ENCODE measurements at regions not wholly inside any gene's neighbourhood (a gene's known extent, or its start where the extent isn't known, plus 50 kb on each side); places are given as distances from the start of the nearest gene placed in this dataset.

DNA sequence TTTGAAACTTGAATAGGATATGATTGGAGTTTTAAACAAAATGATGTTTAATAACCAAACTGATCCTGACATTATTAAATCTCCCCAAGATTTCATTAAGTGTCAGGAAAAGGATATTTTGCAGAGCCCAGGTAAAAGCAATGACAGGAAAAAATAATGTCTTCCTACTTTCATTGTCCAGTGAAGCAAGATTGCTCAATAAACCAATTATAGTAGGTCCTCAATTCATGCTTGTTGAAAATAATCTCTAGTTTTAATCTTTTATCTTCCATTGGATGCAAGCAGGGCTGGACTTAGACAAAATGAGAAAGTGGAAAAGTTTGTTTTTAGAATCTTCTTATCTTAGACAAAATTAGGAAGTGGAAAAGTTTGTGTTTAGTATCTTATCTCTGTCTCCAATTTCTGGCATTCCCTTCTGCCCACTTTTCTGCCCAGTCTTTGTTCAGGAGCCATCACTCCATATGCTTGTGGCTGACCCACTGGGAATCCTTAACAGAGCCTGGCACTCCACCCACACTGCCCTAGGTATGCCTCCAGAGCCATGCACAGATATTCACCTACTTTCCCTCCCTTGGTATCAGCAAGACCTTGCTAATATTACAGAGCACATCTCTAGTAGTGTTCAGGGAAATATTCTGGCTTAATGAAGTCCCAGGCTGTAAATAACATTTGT, 57.0 kb upstream of the CARMIL1 start:
- Mint-ChIP-seq H3K4me3 (no peak overlapping the region), H3K27me3 (ENCODE audit: low read depth) (no peaks in the 10 kb centered on the region), H3K27ac (ENCODE audit: unreplicated experiment) (no peak overlapping the region), H3K4me1 (peaks cover 30% of the 10 kb centered on the region), H3K9me3 (no peaks in the 10 kb centered on the region), H3K36me3 (ENCODE audit: low read depth) (no peaks in the 10 kb centered on the region)
- TF ChIP-seq, protein P1, sequence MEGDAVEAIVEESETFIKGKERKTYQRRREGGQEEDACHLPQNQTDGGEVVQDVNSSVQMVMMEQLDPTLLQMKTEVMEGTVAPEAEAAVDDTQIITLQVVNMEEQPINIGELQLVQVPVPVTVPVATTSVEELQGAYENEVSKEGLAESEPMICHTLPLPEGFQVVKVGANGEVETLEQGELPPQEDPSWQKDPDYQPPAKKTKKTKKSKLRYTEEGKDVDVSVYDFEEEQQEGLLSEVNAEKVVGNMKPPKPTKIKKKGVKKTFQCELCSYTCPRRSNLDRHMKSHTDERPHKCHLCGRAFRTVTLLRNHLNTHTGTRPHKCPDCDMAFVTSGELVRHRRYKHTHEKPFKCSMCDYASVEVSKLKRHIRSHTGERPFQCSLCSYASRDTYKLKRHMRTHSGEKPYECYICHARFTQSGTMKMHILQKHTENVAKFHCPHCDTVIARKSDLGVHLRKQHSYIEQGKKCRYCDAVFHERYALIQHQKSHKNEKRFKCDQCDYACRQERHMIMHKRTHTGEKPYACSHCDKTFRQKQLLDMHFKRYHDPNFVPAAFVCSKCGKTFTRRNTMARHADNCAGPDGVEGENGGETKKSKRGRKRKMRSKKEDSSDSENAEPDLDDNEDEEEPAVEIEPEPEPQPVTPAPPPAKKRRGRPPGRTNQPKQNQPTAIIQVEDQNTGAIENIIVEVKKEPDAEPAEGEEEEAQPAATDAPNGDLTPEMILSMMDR (conservative IDR thresholded peaks at IDR 0.05), result no peak
- DNase-seq (ENCODE audit: low read depth, low spot score), result no peak

DNA sequence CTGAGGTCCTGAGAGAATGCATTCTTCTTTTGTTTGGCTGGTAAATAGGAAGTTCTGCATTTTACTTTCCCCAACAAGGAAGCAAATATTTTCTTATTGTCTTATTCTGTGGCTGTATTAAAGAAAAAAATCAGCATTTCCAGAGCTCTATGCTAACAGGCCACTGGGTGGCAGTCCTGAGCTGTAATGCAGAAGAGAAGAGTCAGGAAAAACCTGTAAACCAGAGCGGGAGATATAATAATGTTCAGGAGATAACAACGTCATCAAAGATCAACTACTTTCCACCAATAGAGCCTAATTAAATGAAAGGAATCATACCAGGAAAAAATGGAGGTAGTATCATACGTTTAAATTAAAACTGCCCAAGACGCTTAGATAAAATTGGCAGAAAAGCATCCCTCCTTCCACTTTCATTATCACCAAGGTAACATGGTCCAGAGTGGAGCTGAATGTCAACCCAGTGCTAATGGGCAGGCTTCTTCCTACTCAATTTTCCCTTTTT, 55.6 kb upstream of the CARMIL1 start:
- TF ChIP-seq, protein P1 (conservative IDR thresholded peaks at IDR 0.05), result peak; percentile 97
- Mint-ChIP-seq H3K4me3 (no peak overlapping the region), H3K4me1 (peaks cover 22% of the 10 kb centered on the region), H3K9me3 (no peaks in the 10 kb centered on the region), H3K27ac (ENCODE audit: unreplicated experiment) (no peak overlapping the region), H3K27me3 (ENCODE audit: low read depth) (no peaks in the 10 kb centered on the region), H3K36me3 (ENCODE audit: low read depth) (no peaks in the 10 kb centered on the region)
- peak; percentile 65 for DNase-seq (ENCODE audit: low read depth, low spot score)

DNA sequence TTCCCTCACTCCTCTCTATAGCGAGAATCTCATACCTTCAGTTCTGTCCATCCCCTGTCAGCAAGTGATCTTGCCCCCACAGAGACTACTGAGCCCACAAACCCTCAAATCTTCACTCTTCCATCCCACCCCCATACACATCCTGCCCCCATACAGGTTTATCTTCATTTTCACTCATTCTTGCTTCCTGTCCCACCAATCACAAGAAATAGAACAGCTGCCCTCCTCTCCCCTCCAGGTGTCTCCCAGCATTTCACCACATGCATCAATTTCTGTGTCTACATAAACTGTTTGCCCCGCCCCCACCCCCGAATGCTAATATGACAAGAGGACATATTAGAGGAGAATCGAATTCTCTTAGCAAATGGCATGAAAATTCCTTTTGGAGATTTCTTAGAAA, 54.9 kb upstream of the CARMIL1 start:
- no peak for DNase-seq (ENCODE audit: low read depth, low spot score)
- H3K4me3 Mint-ChIP-seq, result no peak overlapping the region
- H3K4me1 Mint-ChIP-seq, result peaks cover 16% of the 10 kb centered on the region
- TF ChIP-seq, protein P1 (conservative IDR thresholded peaks at IDR 0.05), result no peak
- H3K36me3 Mint-ChIP-seq (ENCODE audit: low read depth), result no peaks in the 10 kb centered on the region
- no peaks in the 10 kb centered on the region for H3K27me3 Mint-ChIP-seq (ENCODE audit: low read depth)
- H3K27ac Mint-ChIP-seq (ENCODE audit: unreplicated experiment), result no peak overlapping the region
- no peaks in the 10 kb centered on the region for H3K9me3 Mint-ChIP-seq

DNA sequence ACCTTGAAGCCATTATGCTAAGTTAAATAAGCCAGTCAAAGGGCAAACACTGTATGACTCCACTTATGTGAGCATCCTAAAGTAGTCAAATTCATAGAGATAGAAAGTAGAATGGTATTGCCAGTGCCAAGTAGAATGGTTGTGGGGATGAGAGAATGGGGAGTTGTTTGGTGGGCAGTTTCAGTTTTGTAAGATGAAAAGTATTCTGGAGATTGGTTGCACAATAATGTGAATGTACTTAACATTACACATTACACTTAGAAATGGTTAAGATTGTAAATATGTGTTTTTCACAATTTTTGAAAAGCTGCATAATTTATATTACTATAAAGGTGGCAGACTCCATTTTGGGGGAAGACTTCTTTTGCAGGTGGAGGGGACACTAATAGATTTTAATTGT, 51.3 kb upstream of the CARMIL1 start:
- no peaks in the 10 kb centered on the region for H3K9me3 Mint-ChIP-seq
- H3K4me1 Mint-ChIP-seq, result peaks cover 16% of the 10 kb centered on the region
- TF ChIP-seq, protein P1 (conservative IDR thresholded peaks at IDR 0.05), result no peak
- no peak overlapping the region for H3K27ac Mint-ChIP-seq (ENCODE audit: unreplicated experiment)
- no peaks in the 10 kb centered on the region for H3K27me3 Mint-ChIP-seq (ENCODE audit: low read depth)
- H3K4me3 Mint-ChIP-seq, result no peak overlapping the region
- no peak for DNase-seq (ENCODE audit: low read depth, low spot score)
- H3K36me3 Mint-ChIP-seq (ENCODE audit: low read depth), result no peaks in the 10 kb centered on the region

Data from neural crest cell (in vitro differentiated cells).